Lower leg skin (tissue), 4 donors: ENCODE measurements at regions not wholly inside any gene's neighbourhood (a gene's known extent, or its start where the extent isn't known, plus 50 kb on each side); places are given as distances from the start of the nearest gene placed in this dataset.

Experiments
- DNase-seq, 2 donors: peaks; one replicate each; pipeline ENCODE4 v3.0.0-alpha.2; 2019; ENCODE audit warnings: low spot score in 2 of 2
- H3K4me3 ChIP-seq: fragments of 200-600 bp; sonication (generic); 2 replicates; pipeline ENCODE4 v1.5.1; 2017; ENCODE audit warnings: mild to moderate bottlenecking, low read depth; ENCODE audit not compliant: poor library complexity, severe bottlenecking
- POLR2A ChIP-seq, 2 donors: fragments of 450-650 bp; IDR thresholded peaks; one replicate each; pipeline ENCODE4 v1.6.1; 2016 to 2017; ENCODE audit warnings: antibody characterized with exemption in 2 of 2, mild to moderate bottlenecking in 1 of 2, moderate library complexity in 1 of 2
- WGBS, 2 donors: methylation state at CpG; one replicate each; pipeline ENCODE4 v1.1.5; 2018; 5-methylcytosine and 5-hydroxymethylcytosine counted together
- intact Hi-C: fragments of 100-400 bp; cut with DNase I; formaldehyde crosslinking; loops from one replicate; pipeline ENCODE4 v1.15.0; 2023; ENCODE audit warnings: low total_unique reads
- TF ChIP-seq, protein P1 (sequence below), 3 donors: fragments of 450-650 bp; IDR thresholded peaks; one replicate each; pipeline ENCODE4 v1.5.1; 2016; ENCODE audit warnings: antibody characterized with exemption in 3 of 3, mild to moderate bottlenecking in 3 of 3, moderate library complexity in 2 of 3

- intact Hi-C loops, result no loop called here
- 84 to 86% methylated on average over 16 to 21 of the region's 21 CpGs for WGBS, 2 donors
- DNase-seq, result no peak
- no peak overlapping the region for H3K4me3 ChIP-seq
- TF ChIP-seq, protein P1, sequence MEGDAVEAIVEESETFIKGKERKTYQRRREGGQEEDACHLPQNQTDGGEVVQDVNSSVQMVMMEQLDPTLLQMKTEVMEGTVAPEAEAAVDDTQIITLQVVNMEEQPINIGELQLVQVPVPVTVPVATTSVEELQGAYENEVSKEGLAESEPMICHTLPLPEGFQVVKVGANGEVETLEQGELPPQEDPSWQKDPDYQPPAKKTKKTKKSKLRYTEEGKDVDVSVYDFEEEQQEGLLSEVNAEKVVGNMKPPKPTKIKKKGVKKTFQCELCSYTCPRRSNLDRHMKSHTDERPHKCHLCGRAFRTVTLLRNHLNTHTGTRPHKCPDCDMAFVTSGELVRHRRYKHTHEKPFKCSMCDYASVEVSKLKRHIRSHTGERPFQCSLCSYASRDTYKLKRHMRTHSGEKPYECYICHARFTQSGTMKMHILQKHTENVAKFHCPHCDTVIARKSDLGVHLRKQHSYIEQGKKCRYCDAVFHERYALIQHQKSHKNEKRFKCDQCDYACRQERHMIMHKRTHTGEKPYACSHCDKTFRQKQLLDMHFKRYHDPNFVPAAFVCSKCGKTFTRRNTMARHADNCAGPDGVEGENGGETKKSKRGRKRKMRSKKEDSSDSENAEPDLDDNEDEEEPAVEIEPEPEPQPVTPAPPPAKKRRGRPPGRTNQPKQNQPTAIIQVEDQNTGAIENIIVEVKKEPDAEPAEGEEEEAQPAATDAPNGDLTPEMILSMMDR (IDR thresholded peaks at IDR 0.05), result no peak
- no peak for TF ChIP-seq POLR2A (IDR thresholded peaks at IDR 0.05)
Measured at GRCh38 chr16:87133112-87133850, 183.9 kb downstream of the C16orf95 start.

GRCh38 chr16:87133966-87134627, 183.1 kb downstream of the C16orf95 start:
- no peak overlapping the region for H3K4me3 ChIP-seq
- TF ChIP-seq, protein P1 (IDR thresholded peaks at IDR 0.05), result no peak
- TF ChIP-seq POLR2A (IDR thresholded peaks at IDR 0.05), result no peak
- no peak for DNase-seq
- 92 to 93% methylated on average over 17 of the region's 17 CpGs for WGBS, 2 donors
- intact Hi-C loops, result no loop called here

DNA sequence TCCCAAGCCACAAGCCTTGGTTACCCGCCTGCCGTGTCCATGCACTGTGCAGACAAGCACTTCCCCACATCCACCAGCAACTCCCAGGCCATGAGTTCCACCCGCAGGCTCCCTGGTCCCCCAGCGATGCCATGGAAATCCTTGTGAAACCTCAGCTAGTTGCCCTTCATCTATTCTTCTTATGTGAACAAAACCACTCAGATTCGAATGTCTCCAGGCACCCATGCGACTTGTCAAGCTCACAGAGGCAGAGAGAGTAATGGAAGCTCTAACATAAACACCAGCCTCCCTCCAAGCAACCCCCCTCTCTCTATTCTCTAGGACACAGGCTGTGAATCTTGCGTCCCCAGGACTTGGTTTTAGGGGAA, 182.6 kb downstream of the C16orf95 start:
- 90 to 97% methylated on average over 7 of the region's 7 CpGs for WGBS, 2 donors
- intact Hi-C loops, result no loop called here
- no peak overlapping the region for H3K4me3 ChIP-seq
- no peak for TF ChIP-seq POLR2A (IDR thresholded peaks at IDR 0.05)
- TF ChIP-seq, protein P1 (IDR thresholded peaks at IDR 0.05), result no peak
- no peak for DNase-seq

- no peak for DNase-seq
- intact Hi-C loops, result no loop called here
- 65 to 69% methylated on average over 9 of the region's 9 CpGs for WGBS, 2 donors
- no peak overlapping the region for H3K4me3 ChIP-seq
- no peak for TF ChIP-seq POLR2A (IDR thresholded peaks at IDR 0.05)
- TF ChIP-seq, protein P1 (IDR thresholded peaks at IDR 0.05), result no peak
Measured at GRCh38 chr16:87135246-87136030, 181.8 kb downstream of the C16orf95 start.

GRCh38 chr16:87138316-87138715, 178.9 kb downstream of the C16orf95 start:
- 90 to 91% methylated on average over 4 of the region's 4 CpGs for WGBS, 2 donors
- peak in 1 of 2 donors; percentile 74 for DNase-seq
- TF ChIP-seq, protein P1 (IDR thresholded peaks at IDR 0.05), result no peak
- TF ChIP-seq POLR2A (IDR thresholded peaks at IDR 0.05), result no peak
- intact Hi-C loops, result no loop called here
- H3K4me3 ChIP-seq, result no peak overlapping the region
